Upper lobe of left lung (tissue), 6 donors: ENCODE measurements at regions not wholly inside any gene's neighbourhood (a gene's known extent, or its start where the extent isn't known, plus 50 kb on each side); places are given as distances from the start of the nearest gene placed in this dataset.

Experiments used
- ATAC-seq, 2 donors: fragments of 200-7000 bp; cut with Tn5 transposase; one replicate each; pipeline ENCODE4 v1.9.1; 2022; ENCODE audit warnings: mild to moderate bottlenecking in 2 of 2, moderate library complexity in 2 of 2; ENCODE audit not compliant: low FRiP score in 2 of 2
- DNase-seq, 2 donors: peaks; one replicate each; pipeline ENCODE4 v3.0.0-alpha.2; 2019 to 2020
- H3K27ac ChIP-seq, 4 donors: fragments of 200-600 bp; sonication (generic); one replicate each; pipeline ENCODE4 v1.5.1; 2016 to 2019
- H3K27me3 ChIP-seq, 4 donors: fragments of 200-600 bp; sonication (generic); one replicate each; pipeline ENCODE4 v1.5.1; 2017 to 2019
- H3K36me3 ChIP-seq, 4 donors: fragments of 200-600 bp; sonication (generic); one replicate each; pipeline ENCODE4 v1.5.1; 2016 to 2019
- H3K4me1 ChIP-seq, 4 donors: fragments of 200-600 bp; sonication (generic); one replicate each; pipeline ENCODE4 v1.5.1; 2018 to 2019
- H3K4me3 ChIP-seq, 4 donors: fragments of 200-600 bp; sonication (generic); one replicate each; pipeline ENCODE4 v1.5.1; 2017 to 2019; ENCODE audit warnings: mild to moderate bottlenecking in 2 of 4, moderate library complexity in 1 of 4
- H3K9me3 ChIP-seq, 4 donors: fragments of 200-600 bp; sonication (generic); one replicate each; pipeline ENCODE4 v1.5.1; 2018 to 2019
- CTCF ChIP-seq, 6 experiments: fragments of 450-650 bp in 4 of 6; fragments of 200-600 bp in 2 of 6; sonication (generic) in 2 of 6; IDR thresholded peaks; one replicate each; pipeline ENCODE4 v1.5.1; 2016 to 2019; ENCODE audit warnings: antibody characterized with exemption in 6 of 6
- EP300 ChIP-seq, 4 donors: sonication (generic); formaldehyde crosslinking; IDR thresholded peaks; one replicate each; pipeline ENCODE4 v1.5.1; 2017; ENCODE audit warnings: antibody characterized with exemption in 4 of 4, control low read depth in 2 of 4
- POLR2A ChIP-seq, 4 donors: fragments of 450-650 bp; IDR thresholded peaks; one replicate each; pipeline ENCODE4 v1.5.1; 2016 to 2017; ENCODE audit warnings: antibody characterized with exemption in 4 of 4, mild to moderate bottlenecking in 2 of 4
- POLR2AphosphoS5 ChIP-seq, 2 donors: sonication (generic); formaldehyde crosslinking; IDR thresholded peaks; one replicate each; pipeline ENCODE4 v1.5.1; 2017; ENCODE audit warnings: antibody characterized with exemption in 2 of 2
- whole genome bisulfite sequencing, 2 donors: methylation state at CpG; one replicate each; pipeline ENCODE4 v1.1.5; 2017 to 2018; 5-methylcytosine and 5-hydroxymethylcytosine counted together
- donor health status: DM: no; HTN: no; CAD: no; lungs with moderate emphysema.
- donor health status: DM: no; HTN: yes; CAD: no; lungs with severe emphysema.

- Histone ChIP-seq H3K9me3 (no peaks in the 10 kb centered on the region), H3K36me3 (no peaks in the 10 kb centered on the region), H3K27me3 (no peaks in the 10 kb centered on the region), H3K4me3 (no peak overlapping the region), H3K27ac (no peak overlapping the region), H3K4me1 (no peaks in the 10 kb centered on the region)
- ATAC-seq (no peak), DNase-seq (no peak)
- TF ChIP-seq EP300 (IDR thresholded peaks at IDR 0.05), result no peak
- TF ChIP-seq POLR2A (IDR thresholded peaks at IDR 0.05), result no peak
- no peak for TF ChIP-seq POLR2AphosphoS5 (IDR thresholded peaks at IDR 0.05)
- TF ChIP-seq CTCF (IDR thresholded peaks at IDR 0.05), result no peak
- WGBS, 2 donors, result 38% methylated on average over 5 of the region's 5 CpGs
Observed at GRCh38 chr2:60070196-60070595, 483.3 kb downstream of the BCL11A start.

- Histone ChIP-seq H3K4me3 (no peak overlapping the region), H3K36me3 (no peaks in the 10 kb centered on the region), H3K4me1 (no peaks in the 10 kb centered on the region), H3K27me3 (no peaks in the 10 kb centered on the region), H3K27ac (no peak overlapping the region), H3K9me3 (no peaks in the 10 kb centered on the region)
- no peak for TF ChIP-seq POLR2AphosphoS5 (IDR thresholded peaks at IDR 0.05)
- TF ChIP-seq EP300 (IDR thresholded peaks at IDR 0.05), result no peak
- no peak for TF ChIP-seq CTCF (IDR thresholded peaks at IDR 0.05)
- TF ChIP-seq POLR2A (IDR thresholded peaks at IDR 0.05), result no peak
- DNase-seq, result no peak
- 56 to 66% methylated on average over 4 of the region's 4 CpGs for WGBS, 2 donors
- ATAC-seq, result no peak
Observed at GRCh38 chr2:60068755-60069154, 484.7 kb downstream of the BCL11A start.

- H3K4me3 ChIP-seq, result no peak overlapping the region
- H3K27ac ChIP-seq, result no peak overlapping the region
- no peaks in the 10 kb centered on the region for H3K4me1 ChIP-seq
- TF ChIP-seq POLR2AphosphoS5 (IDR thresholded peaks at IDR 0.05) (no peak), CTCF (IDR thresholded peaks at IDR 0.05) (no peak), EP300 (IDR thresholded peaks at IDR 0.05) (no peak), POLR2A (IDR thresholded peaks at IDR 0.05) (no peak)
- no peak for DNase-seq
- H3K27me3 ChIP-seq, result no peaks in the 10 kb centered on the region
- 77 to 86% methylated on average over 3 of the region's 3 CpGs for WGBS, 2 donors
- H3K36me3 ChIP-seq, result no peaks in the 10 kb centered on the region
- no peak for ATAC-seq
- no peaks in the 10 kb centered on the region for H3K9me3 ChIP-seq
Observed at GRCh38 chr2:60067006-60067405, 486.4 kb downstream of the BCL11A start.

- TF ChIP-seq POLR2AphosphoS5 (IDR thresholded peaks at IDR 0.05) (no peak), POLR2A (IDR thresholded peaks at IDR 0.05) (no peak), CTCF (IDR thresholded peaks at IDR 0.05) (no peak), EP300 (IDR thresholded peaks at IDR 0.05) (no peak)
- 74 to 86% methylated on average over 4 to 6 of the region's 6 CpGs for WGBS, 2 donors
- no peak for DNase-seq
- Histone ChIP-seq H3K9me3 (no peaks in the 10 kb centered on the region), H3K4me1 (no peaks in the 10 kb centered on the region), H3K27me3 (no peaks in the 10 kb centered on the region), H3K27ac (no peak overlapping the region), H3K4me3 (no peak overlapping the region), H3K36me3 (no peaks in the 10 kb centered on the region)
- no peak for ATAC-seq
Observed at GRCh38 chr2:60066096-60066839, 487.2 kb downstream of the BCL11A start.
